Stimulated activated CD4-positive, alpha-beta T cell treated with anti-CD3 and anti-CD28 coated beads, TNF-alpha, amount 100 ng/mL, for 1 hour (primary cell): ENCODE measurements at regions not wholly inside any gene's neighbourhood (a gene's known extent, or its start where the extent isn't known, plus 50 kb on each side); places are given as distances from the start of the nearest gene placed in this dataset.

Source experiments
- DNase-seq, 3 donors: peaks; one replicate each; pipeline ENCODE4 v3.0.0-alpha.2; 2020; ENCODE audit warnings: low read depth in 3 of 3, low spot score in 1 of 3

- DNase-seq = no peak
Observed at GRCh38 chr16:17676171-17676570, 205.4 kb upstream of the XYLT1 start.

DNA sequence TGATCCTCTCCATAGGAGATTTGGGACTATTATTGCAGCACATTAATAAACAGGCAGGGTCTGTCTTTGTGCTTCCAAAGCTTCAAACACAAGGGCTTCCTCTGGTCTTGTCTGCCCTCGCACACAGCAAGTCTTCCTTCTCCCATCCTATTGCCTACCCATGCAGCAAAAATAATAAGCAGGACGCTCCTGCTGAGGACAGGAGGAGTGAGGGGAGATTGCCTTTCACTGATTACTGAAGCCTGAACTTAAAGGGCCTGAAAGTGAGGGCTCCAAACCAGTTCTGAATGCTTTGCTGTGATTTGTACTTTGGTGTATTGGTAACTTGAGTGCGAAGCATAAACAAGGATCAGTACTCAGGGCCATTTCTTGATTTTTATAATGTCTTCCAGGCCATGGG, 197.6 kb upstream of the XYLT1 start:
- no peak for DNase-seq

DNA sequence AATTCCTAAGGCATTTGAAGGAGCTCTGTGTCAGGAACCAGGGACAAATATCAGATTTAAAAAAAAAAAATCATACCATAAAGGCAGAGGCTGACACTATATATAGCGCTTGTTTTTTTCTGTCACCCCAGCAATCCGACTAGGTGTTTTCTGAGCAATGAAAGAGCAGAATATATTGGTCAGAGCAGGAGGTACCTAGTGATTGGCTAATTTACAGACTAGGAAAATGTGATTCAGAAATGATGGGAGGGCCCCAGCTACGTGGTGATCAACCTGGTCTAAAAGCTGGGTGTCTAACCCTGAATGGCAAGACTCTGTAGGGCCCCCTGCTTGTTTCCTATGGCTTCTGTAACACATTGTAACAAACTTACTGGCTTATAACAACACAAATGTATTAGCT, 195.5 kb upstream of the XYLT1 start:
- DNase-seq = no peak

GRCh38 chr16:17658881-17659280, 188.1 kb upstream of the XYLT1 start:
- no peak for DNase-seq

GRCh38 chr16:17657045-17657444, 186.3 kb upstream of the XYLT1 start:
- no peak for DNase-seq

- no peak for DNase-seq
Observed at GRCh38 chr16:17654571-17654970, 183.8 kb upstream of the XYLT1 start.

DNA sequence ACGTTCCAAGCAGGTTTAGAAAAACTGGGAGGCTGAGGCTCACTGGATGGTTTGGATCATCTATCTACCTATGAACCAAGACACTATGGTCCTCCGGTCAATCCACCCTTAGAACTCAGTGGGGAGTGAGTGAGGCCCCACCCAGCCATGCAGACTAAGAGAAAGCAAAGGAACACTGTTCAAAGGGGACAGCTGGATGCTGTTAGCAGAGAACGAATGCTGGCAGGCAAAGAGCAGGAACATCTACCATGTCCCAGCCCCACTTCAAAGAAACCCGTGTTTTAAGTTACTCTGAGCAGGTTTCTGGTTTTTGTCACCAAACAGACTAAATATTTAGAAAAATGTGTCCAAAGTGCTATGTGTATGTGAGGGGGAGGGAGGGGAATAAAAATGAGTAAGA, 183.4 kb upstream of the XYLT1 start:
- DNase-seq = no peak

- DNase-seq = no peak
Observed at GRCh38 chr16:17647879-17648872, 177.4 kb upstream of the XYLT1 start.

- no peak for DNase-seq
Observed at GRCh38 chr16:17643935-17644334, 173.2 kb upstream of the XYLT1 start.

- no peak for DNase-seq
Observed at GRCh38 chr16:17641990-17642389, 171.2 kb upstream of the XYLT1 start.

GRCh38 chr16:17638134-17638533, 167.4 kb upstream of the XYLT1 start:
- no peak for DNase-seq

DNA sequence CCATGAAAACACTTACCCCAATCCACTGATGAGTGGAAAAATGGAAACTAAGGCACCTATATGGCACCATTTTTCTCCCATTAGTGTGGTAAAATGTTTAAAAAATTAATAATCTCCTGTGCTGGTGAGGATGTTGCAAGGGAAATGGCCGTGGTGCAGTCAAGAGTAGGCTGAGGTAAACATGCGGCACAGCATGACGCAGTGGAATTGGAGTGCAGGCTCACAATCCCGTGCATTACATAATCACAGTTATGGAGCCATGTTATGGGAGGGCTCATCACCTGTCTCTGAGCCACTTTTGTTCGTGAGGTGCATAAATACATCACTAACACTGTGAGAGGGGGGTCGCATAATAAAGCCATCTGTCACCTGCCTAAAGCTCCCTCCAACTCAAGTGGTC, 164.4 kb upstream of the XYLT1 start:
- DNase-seq = no peak

- DNase-seq = no peak
Observed at GRCh38 chr16:17633181-17633951, 162.6 kb upstream of the XYLT1 start.

DNA sequence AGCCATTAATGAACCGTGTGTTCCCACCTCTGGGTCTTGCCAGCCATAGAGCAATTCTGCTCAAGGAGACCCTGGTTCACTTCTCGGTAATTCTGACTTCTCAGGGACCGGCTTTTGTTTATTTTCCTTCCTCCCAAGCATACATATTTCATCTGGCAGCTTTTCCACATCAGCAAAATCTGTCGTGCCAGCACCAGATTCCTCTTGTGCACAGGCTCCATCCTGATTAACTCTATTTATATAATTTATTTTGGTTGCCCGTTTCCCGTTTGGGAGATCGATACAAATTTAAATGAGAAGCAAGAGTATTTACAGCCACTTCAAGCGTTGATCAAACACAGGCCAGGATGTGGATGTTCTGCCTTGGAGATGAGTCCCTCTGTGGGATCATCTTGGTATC, 161.9 kb upstream of the XYLT1 start:
- no peak for DNase-seq

GRCh38 chr16:17629936-17630335, 159.2 kb upstream of the XYLT1 start:
- no peak for DNase-seq

DNA sequence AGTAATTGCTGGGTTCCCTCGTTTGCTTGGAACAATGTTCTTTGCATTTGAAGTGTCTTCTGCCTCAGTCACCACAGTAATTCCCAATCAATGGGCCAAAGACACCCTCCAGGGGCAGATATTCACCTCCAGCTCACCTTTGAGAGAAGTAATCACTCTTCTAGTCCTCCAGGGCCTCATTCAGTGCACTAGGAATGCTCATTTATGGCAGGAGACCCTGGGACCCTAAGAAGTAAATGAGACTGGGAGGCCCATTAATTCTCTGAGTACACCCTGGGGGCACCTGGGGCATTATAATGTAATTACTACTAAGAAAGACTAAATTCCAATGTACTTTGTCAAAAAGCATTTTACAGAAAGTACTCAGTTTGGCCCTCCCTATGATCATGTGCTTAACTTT, 158.2 kb upstream of the XYLT1 start:
- DNase-seq = no peak

DNA sequence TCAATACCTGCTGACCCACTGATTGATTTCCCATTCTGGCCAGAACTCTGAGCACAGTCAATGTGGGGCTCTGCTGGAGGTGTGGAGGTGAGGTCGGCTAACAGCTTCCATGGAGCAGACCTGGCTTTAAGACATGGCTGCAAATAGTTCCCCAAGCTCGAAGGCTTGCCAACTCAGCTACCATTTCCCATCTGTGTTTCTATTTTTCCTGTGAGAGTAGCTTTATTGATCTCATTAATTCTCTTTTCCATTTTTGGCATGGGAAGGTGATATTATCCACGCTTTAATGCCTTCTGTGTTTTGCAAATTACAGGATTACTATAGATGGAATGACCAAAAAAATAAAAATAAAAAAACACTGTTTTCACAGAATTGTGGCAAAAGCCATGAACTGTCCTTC, 151.6 kb upstream of the XYLT1 start:
- no peak for DNase-seq

DNA sequence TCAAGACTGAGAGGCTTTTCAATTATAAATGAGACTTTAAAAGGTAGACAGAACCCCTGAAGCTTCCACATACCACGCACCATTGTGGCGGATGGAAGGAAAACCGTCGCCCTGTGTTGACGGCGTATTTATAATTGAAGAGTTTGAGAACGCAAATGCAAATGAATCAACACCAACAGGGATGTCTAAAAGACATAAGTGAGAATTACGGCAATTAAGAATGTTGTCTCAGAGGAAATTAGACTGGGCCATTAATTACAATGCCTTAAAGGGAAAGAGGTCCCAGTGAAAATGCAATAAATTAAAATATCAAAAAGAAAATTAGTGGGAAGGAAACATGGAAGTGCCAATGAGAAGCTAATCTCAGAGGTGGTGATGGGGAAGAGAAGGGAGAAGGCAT, 148.5 kb upstream of the XYLT1 start:
- no peak for DNase-seq

DNA sequence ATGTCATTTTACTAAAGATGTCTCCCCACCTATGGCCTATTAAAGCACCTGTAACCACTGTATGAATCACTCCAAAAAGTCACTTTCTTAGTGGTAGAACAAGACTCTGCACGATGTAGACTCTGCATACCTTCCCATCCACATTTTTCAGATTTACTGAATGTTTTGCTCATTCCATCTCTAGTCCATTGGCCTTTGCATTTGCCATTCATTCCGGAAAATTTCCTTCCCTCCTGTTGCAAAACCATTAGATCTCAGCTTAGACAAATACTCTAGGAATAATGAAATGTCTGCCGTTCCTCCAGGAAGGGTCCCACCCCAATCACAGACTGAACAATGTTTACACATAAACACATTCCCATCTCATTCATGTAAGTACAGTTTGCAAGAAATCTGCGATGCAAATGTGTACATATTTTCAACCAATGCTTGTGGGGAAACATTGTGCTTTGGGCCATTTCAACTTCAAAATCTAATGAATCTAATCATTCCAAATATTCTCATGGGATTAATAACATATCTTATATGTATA, 146.3 kb upstream of the XYLT1 start:
- DNase-seq = no peak

GRCh38 chr16:17612336-17612735, 141.6 kb upstream of the XYLT1 start:
- no peak for DNase-seq

GRCh38 chr16:17607609-17608008, 136.8 kb upstream of the XYLT1 start:
- DNase-seq = no peak

DNA sequence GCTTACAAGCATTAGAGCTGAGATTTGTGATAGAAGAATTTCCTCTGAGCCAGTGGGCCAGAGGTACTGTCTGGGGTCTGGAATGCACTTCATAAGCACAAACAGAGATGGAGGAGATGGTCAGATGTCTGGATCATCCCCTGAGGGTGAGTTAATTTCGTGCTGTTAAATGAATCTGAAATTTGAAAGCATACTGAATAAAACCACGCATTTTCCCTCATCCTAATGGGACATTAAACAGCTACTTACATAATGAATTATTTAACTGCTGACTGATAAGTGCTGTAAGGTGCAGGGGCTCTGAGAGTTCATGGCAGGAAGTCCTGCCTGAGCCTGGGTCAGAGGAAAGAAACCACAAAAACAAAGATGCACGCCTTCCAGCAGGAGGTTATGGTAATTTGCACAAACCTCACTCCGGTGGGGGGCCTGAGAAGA, 136.3 kb upstream of the XYLT1 start:
- no peak for DNase-seq
